Spinal cord (tissue), 9 donors: ENCODE measurements at regions not wholly inside any gene's neighbourhood (a gene's known extent, or its start where the extent isn't known, plus 50 kb on each side); places are given as distances from the start of the nearest gene placed in this dataset.
"Not testable (repeated sequence)": the region's sequence is repeated elsewhere in the genome, so short reads cannot be mapped to it uniquely, and the experiment has no call there.

Experiments
- DNase-seq, 6 donors: peaks; one replicate each; pipeline versions ENCODE4 v3.0.0 to v3.0.0-alpha.2; 2013 to 2015; ENCODE audit warnings: low spot score in 6 of 6, low read depth in 4 of 6
- H3K27ac ChIP-seq: one replicate; pipeline ENCODE4 v1.5.1; 2013; ENCODE audit warnings: low read depth, low read length, control low read depth
- H3K27me3 ChIP-seq: one replicate; pipeline ENCODE4 v1.6.1; 2013; ENCODE audit warnings: low read length; ENCODE audit not compliant: control insufficient read depth, insufficient read depth
- H3K36me3 ChIP-seq: one replicate; pipeline ENCODE4 v1.6.1; 2013; ENCODE audit warnings: low read length; ENCODE audit not compliant: control insufficient read depth, insufficient read depth
- H3K4me1 ChIP-seq: one replicate; pipeline ENCODE4 v1.6.1; 2013; ENCODE audit warnings: low read length; ENCODE audit not compliant: control insufficient read depth, insufficient read depth
- H3K4me3 ChIP-seq: one replicate; pipeline ENCODE4 v1.5.1; 2013; ENCODE audit warnings: low read depth, low read length, control low read depth
- H3K9me3 ChIP-seq: one replicate; pipeline ENCODE4 v1.6.1; 2013; ENCODE audit warnings: low read length; ENCODE audit not compliant: control insufficient read depth, insufficient read depth
- WGBS: methylation state at CpG from one replicate; pipeline ENCODE4 v1.1.5; 2013; ENCODE audit warnings: missing lambda C conversion rate; ENCODE audit not compliant: insufficient coverage; 5-methylcytosine and 5-hydroxymethylcytosine counted together
- donor health status: healthy.

GRCh38 chr3:101913168-101913567 lies 63.9 kb downstream of the NFKBIZ start:
- H3K36me3 ChIP-seq, result no peaks in the 10 kb centered on the region
- DNase-seq, result no peak
- no peaks in the 10 kb centered on the region for H3K27me3 ChIP-seq
- no peaks in the 10 kb centered on the region for H3K9me3 ChIP-seq
- no peaks in the 10 kb centered on the region for H3K4me1 ChIP-seq
- no peak overlapping the region for H3K27ac ChIP-seq
- 75% methylated on average over 1 of the region's 2 CpGs for WGBS
- H3K4me3 ChIP-seq, result no peak overlapping the region

DNA sequence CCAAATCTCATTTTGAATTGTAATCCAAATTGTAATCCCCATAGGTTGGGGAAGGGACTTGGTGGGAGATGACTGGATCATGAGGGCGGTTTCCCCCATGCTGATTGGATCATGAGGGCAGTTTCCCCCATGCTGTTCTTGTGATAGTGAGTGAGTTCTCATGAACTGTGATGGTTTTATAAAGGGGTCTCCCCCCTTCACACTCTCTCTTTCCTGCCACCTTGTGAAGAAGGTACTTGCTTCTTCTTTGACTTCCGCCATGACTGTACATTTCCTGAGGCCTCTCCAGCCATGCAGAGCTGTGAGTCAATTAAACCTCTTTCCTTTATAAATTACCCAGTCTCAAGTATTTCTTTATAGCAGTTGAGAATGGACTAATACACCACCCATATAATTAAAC lies 68.4 kb downstream of the NFKBIZ start:
- H3K36me3 ChIP-seq, H3K27me3 ChIP-seq, H3K4me1 ChIP-seq, H3K4me3 ChIP-seq, H3K27ac ChIP-seq, H3K9me3 ChIP-seq, DNase-seq: not testable (repeated sequence)
- WGBS, result no CpG with 5 or more reads among the region's 2 CpGs

DNA sequence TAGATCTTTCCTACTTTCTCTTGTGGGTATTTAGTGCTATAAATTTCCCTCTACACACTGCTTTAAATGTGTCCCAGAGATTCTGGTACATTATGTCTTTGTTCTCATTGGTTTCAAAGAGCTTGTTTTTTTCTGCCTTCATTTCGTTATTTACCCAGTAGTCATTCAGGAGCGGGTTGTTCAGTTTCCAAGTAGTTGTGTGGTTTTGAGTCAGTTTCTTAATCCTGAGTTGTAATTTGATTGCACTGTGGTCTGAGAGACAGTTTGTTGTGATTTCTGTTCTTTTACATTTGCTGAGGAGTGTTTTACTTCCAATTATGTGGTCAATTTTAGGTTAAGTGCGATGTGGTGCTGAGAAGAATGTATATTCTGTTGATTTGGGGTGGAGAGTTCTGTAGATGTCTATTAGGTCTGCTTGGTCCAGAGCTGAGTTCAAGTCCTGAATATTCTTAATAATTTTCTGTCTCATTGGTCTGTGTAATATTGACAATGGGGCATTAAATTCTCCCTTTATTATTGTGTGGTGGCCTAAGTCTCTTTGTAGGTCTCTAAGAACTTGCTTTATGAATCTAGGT lies 72.9 kb downstream of the NFKBIZ start:
- H3K4me3 ChIP-seq, H3K27me3 ChIP-seq, DNase-seq, H3K4me1 ChIP-seq, H3K27ac ChIP-seq, H3K9me3 ChIP-seq, H3K36me3 ChIP-seq: not testable (repeated sequence)
- 95% methylated on average over 3 of the region's 3 CpGs for WGBS

DNA sequence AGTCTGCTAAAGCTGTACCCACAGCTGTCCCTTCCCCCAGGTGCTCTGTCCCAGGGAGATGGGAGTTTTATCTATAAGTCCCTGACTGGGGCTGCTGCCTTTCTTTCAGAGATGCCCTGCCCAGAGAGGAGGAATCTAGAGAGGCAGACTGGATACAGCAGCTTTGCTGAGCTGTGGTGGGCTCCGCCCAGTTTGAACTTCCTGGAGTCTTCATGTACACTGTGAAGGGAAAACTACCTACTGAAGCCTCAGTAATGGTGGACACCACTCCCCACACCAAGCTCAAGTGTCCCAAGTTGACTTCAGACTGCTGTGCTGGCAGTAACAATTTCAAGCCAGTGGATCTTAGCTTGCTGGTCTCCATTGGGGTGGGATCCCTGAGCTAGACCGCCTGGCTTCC lies 75.3 kb downstream of the NFKBIZ start:
- 92% methylated on average over 2 of the region's 2 CpGs for WGBS
- H3K4me1 ChIP-seq, H3K4me3 ChIP-seq, H3K36me3 ChIP-seq, H3K9me3 ChIP-seq, DNase-seq, H3K27me3 ChIP-seq, H3K27ac ChIP-seq: not testable (repeated sequence)

- not testable (repeated sequence) for H3K4me1 ChIP-seq, H3K36me3 ChIP-seq, H3K4me3 ChIP-seq, H3K27me3 ChIP-seq, H3K27ac ChIP-seq, H3K9me3 ChIP-seq, DNase-seq
- no CpG with 5 or more reads among the region's 1 CpG for WGBS
Observed at GRCh38 chr3:101925124-101925523, 75.8 kb downstream of the NFKBIZ start.

DNA sequence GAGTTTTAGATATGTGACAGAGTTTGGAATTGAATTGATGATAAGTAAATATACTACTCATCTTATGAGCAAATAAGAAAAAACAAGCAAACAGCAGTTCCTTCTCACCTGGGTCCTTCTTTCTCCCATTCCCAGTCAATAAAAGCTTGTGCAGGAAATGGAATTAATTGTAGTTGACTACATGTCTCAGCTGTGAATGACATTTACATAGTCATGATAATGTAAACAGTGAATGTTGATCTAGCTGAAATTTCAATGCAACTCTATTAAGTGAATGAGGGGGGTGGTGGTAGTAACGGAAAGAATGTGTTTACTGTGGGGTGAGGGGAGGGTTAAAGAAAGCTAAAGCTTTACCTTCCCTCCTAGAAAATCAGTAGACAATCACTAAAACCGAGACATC lies 76.2 kb downstream of the NFKBIZ start:
- no peak for DNase-seq
- H3K27ac ChIP-seq, result no peak overlapping the region
- H3K27me3 ChIP-seq, result no peaks in the 10 kb centered on the region
- H3K4me3 ChIP-seq, result no peak overlapping the region
- no peaks in the 10 kb centered on the region for H3K4me1 ChIP-seq
- no peaks in the 10 kb centered on the region for H3K36me3 ChIP-seq
- WGBS, result no CpG with 5 or more reads among the region's 2 CpGs
- H3K9me3 ChIP-seq, result no peaks in the 10 kb centered on the region

GRCh38 chr3:101926594-101927105 lies 77.3 kb downstream of the NFKBIZ start:
- Histone ChIP-seq H3K9me3 (no peaks in the 10 kb centered on the region), H3K27ac (no peak overlapping the region), H3K36me3 (no peaks in the 10 kb centered on the region), H3K4me3 (no peak overlapping the region), H3K4me1 (no peaks in the 10 kb centered on the region), H3K27me3 (no peaks in the 10 kb centered on the region)
- no peak for DNase-seq
- 86% methylated on average over 5 of the region's 7 CpGs for WGBS

DNA sequence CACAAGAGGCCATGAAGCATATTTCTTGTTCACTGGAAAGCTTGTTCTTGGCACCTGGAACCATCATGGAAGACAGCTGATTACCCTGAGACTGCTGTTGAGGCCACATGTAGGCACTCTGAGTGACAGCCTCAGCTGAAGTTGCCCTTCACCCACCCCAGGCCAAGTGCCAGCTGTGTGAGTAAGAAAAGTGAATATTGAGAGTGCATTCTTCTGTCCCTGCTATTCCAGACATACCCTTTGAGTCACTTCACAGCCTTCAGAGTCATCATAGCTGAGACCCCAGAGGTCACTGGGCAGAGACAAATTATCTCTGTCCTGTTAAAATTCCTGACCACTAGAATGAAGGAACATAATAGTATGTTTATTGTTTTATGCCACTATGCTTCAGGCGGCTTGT lies 79.6 kb downstream of the NFKBIZ start:
- no peak overlapping the region for H3K27ac ChIP-seq
- H3K27me3 ChIP-seq, result no peaks in the 10 kb centered on the region
- no peak for DNase-seq
- WGBS, result no CpG with 5 or more reads among the region's 1 CpG
- no peaks in the 10 kb centered on the region for H3K36me3 ChIP-seq
- H3K4me1 ChIP-seq, result no peaks in the 10 kb centered on the region
- H3K4me3 ChIP-seq, result no peak overlapping the region
- H3K9me3 ChIP-seq, result no peaks in the 10 kb centered on the region

DNA sequence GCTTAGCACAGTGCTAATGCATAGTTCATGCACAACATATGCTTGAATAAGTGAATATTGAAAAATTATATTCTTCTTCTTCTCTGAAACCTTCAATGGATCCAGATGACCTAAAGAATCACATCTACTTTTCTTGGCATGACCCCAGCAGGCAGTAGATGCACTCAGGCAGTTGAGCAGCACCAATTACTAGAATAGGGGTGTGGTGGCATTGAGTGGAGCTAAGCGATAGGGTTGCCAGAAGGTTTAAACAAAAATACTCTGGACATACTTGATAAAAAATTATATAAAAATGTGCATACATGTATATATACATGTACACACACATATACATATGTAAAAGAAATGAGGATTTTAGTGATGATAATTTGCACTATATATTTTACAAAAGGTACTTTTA lies 81.8 kb downstream of the NFKBIZ start:
- H3K9me3 ChIP-seq, result no peaks in the 10 kb centered on the region

GRCh38 chr3:101932326-101933068 lies 83.2 kb downstream of the NFKBIZ start:
- H3K9me3 ChIP-seq, result no peaks in the 10 kb centered on the region
- H3K27ac ChIP-seq, result no peak overlapping the region
- no peaks in the 10 kb centered on the region for H3K36me3 ChIP-seq
- WGBS, result 76% methylated on average over 5 of the region's 6 CpGs
- H3K27me3 ChIP-seq, result no peaks in the 10 kb centered on the region
- H3K4me1 ChIP-seq, result no peaks in the 10 kb centered on the region
- H3K4me3 ChIP-seq, result no peak overlapping the region
- no peak for DNase-seq

More for the DNA sequence above, 81.8 kb downstream of the NFKBIZ start:
- WGBS, result no CpG with 5 or more reads among the region's 1 CpG
- no peak for DNase-seq
- H3K27ac ChIP-seq, result no peak overlapping the region
- no peaks in the 10 kb centered on the region for H3K4me1 ChIP-seq
- H3K36me3 ChIP-seq, result no peaks in the 10 kb centered on the region
- no peaks in the 10 kb centered on the region for H3K27me3 ChIP-seq
- H3K4me3 ChIP-seq, result no peak overlapping the region
